Astrocyte of the cerebellum (primary cell): ENCODE measurements at regions not wholly inside any gene's neighbourhood (a gene's known extent, or its start where the extent isn't known, plus 50 kb on each side); places are given as distances from the start of the nearest gene placed in this dataset.

ENCODE experiments used
- DNase-seq: peaks from one replicate; pipeline ENCODE4 v3.0.0-alpha.2; 2011; ENCODE audit warnings: low read depth
- H3K4me3 ChIP-seq: 2 replicates; pipeline ENCODE4 v1.5.1; 2011; ENCODE audit warnings: mild to moderate bottlenecking, low read depth, low read length, moderate library complexity
- CTCF ChIP-seq: IDR thresholded peaks from 2 replicates; pipeline ENCODE4 v1.5.1; 2012; ENCODE audit warnings: low read length, low read depth, moderate library complexity, mild to moderate bottlenecking; ENCODE audit errors: missing control alignments
- in situ Hi-C: cut with HindIII; loops from 2 replicates; pipeline ENCODE4 v1.10.0; 2017; ENCODE audit warnings: low sequenced_read_pairs

DNA sequence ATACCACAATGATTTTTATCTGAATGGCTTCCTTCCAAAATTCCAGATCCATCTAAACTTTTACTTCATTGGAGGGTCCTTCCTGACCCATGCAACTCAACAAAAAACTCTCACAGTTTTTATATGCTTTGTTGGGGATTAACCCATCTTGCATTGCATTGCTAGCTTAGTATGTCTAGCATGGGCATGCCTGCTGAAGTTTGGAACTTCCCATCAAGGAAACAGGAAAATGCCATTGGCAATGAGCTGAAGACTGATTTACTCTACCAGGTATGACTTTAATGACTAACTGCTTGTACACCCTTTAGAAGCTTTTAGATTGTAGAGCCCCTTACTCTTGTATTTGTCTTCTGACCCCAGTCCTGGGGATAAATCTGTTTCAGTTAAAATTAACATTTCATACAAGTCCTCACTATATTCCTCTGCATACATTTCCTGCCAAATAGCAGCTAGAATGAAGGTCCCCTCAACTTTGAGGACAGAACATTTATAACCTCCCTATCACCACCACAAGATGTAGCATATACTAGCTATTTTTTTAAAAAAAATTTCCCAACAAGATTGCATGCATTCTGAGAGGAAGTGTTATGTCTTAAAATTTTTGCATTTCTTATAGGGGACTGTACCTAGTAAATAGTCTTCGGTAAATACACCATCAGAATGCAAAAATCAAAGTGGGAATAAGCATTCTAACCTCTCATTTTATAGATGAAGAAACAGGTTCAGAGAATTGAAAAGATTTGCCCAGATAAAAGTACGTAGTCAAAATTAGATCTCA lies 52.5 kb upstream of the ATXN3L start:
- H3K4me3 ChIP-seq, result no peak overlapping the region
- in situ Hi-C loops, result no loop called here
- TF ChIP-seq CTCF, result no peak
- DNase-seq, result no peak

GRCh38 chrX:13371186-13371585 lies 51.3 kb upstream of the ATXN3L start:
- no peak overlapping the region for H3K4me3 ChIP-seq
- no peak for TF ChIP-seq CTCF
- DNase-seq, result no peak
- in situ Hi-C loops, result no loop called here

GRCh38 chrX:13370713-13371112 lies 50.9 kb upstream of the ATXN3L start:
- no peak for DNase-seq
- no peak for TF ChIP-seq CTCF
- in situ Hi-C loops, result no loop called here
- H3K4me3 ChIP-seq, result no peak overlapping the region
